Neuronal stem cell (in vitro differentiated cells): ENCODE measurements at regions not wholly inside any gene's neighbourhood (a gene's known extent, or its start where the extent isn't known, plus 50 kb on each side); places are given as distances from the start of the nearest gene placed in this dataset.

Source experiments
- DNase-seq: peaks from one replicate; pipeline ENCODE4 v3.0.0-alpha.2; 2013; ENCODE audit warnings: low spot score
- H2AFZ ChIP-seq: one replicate; pipeline ENCODE4 v1.6.1; 2013; ENCODE audit warnings: mild to moderate bottlenecking, low read length, inconsistent platforms
- H2AK5ac ChIP-seq: 2 replicates; pipeline ENCODE4 v1.6.1; 2013; ENCODE audit warnings: low read depth, mild to moderate bottlenecking, inconsistent platforms, low read length, moderate library complexity, mixed read lengths
- H2BK120ac ChIP-seq: 2 replicates; pipeline ENCODE4 v1.6.1; 2013; ENCODE audit warnings: low read depth, mild to moderate bottlenecking, inconsistent platforms, low read length, moderate library complexity, mixed read lengths
- H2BK12ac ChIP-seq: one replicate; pipeline ENCODE4 v1.6.1; 2013; ENCODE audit warnings: low read length, inconsistent platforms
- H2BK15ac ChIP-seq: 2 replicates; pipeline ENCODE4 v1.6.1; 2013; ENCODE audit warnings: mild to moderate bottlenecking, low read length, inconsistent platforms, mixed read lengths
- H2BK5ac ChIP-seq: one replicate; pipeline ENCODE4 v1.6.1; 2013; ENCODE audit warnings: inconsistent platforms, mild to moderate bottlenecking, low read length, moderate library complexity
- H3K14ac ChIP-seq: one replicate; pipeline ENCODE4 v1.6.1; 2013; ENCODE audit warnings: low read length, inconsistent platforms
- H3K18ac ChIP-seq: 2 replicates; pipeline ENCODE4 v1.6.1; 2013; ENCODE audit warnings: low read length, inconsistent platforms
- H3K23ac ChIP-seq: 2 replicates; pipeline ENCODE4 v1.6.1; 2013; ENCODE audit warnings: low read depth, mild to moderate bottlenecking, mixed read lengths, low read length, inconsistent platforms; ENCODE audit not compliant: poor library complexity
- H3K27ac ChIP-seq: replicated peaks from 3 replicates; pipeline ENCODE4 v1.5.1; 2013; ENCODE audit warnings: low read length, inconsistent platforms
- H3K27me3 ChIP-seq, 3 experiments: 2 replicates each; pipeline ENCODE4 v1.6.1; 2013; ENCODE audit warnings: low read length in 3 of 3, mild to moderate bottlenecking in 2 of 3, inconsistent platforms in 1 of 3, low read depth in 1 of 3, mixed read lengths in 1 of 3, moderate library complexity in 1 of 3; ENCODE audit not compliant: control insufficient read depth in 3 of 3, insufficient read depth in 3 of 3
- H3K36me3 ChIP-seq, 2 donors: replicated peaks in 1 of 2; 2 replicates each; pipeline ENCODE4 v1.6.1; 2013; ENCODE audit warnings: low read length in 2 of 2; ENCODE audit not compliant: control insufficient read depth in 2 of 2, insufficient read depth in 2 of 2
- H3K4ac ChIP-seq: 2 replicates; pipeline ENCODE4 v1.6.1; 2013; ENCODE audit warnings: inconsistent platforms, mild to moderate bottlenecking, low read length, moderate library complexity
- H3K4me1 ChIP-seq, 2 donors: 1 replicate in 1 of 2; 2 replicates in 1 of 2; pipeline ENCODE4 v1.6.1; 2013; ENCODE audit warnings: low read length in 2 of 2, low read depth in 1 of 2; ENCODE audit not compliant: control insufficient read depth in 2 of 2, insufficient read depth in 1 of 2
- H3K4me2 ChIP-seq: one replicate; pipeline ENCODE4 v1.6.1; 2013; ENCODE audit warnings: mild to moderate bottlenecking, low read length, inconsistent platforms; ENCODE audit not compliant: insufficient read depth, poor library complexity, severe bottlenecking
- H3K4me3 ChIP-seq, 2 donors: 2 replicates each; pipeline ENCODE4 v1.5.1; 2013; ENCODE audit warnings: low read length in 2 of 2, mild to moderate bottlenecking in 2 of 2, inconsistent platforms in 1 of 2, moderate library complexity in 1 of 2
- H3K79me1 ChIP-seq: one replicate; pipeline ENCODE4 v1.6.1; 2013; ENCODE audit warnings: low read depth, mild to moderate bottlenecking, inconsistent platforms, low read length, moderate library complexity
- H3K9ac ChIP-seq: one replicate; pipeline ENCODE4 v1.6.1; 2013; ENCODE audit warnings: mild to moderate bottlenecking, low read depth, low read length, inconsistent platforms; ENCODE audit not compliant: poor library complexity
- H3K9me3 ChIP-seq, 2 donors: replicated peaks in 1 of 2; 2 replicates each; pipeline versions ENCODE3 to v1.6.1; 2013; ENCODE audit warnings: low read length in 2 of 2, mild to moderate bottlenecking in 2 of 2, inconsistent platforms in 1 of 2, low read depth in 1 of 2, mixed read lengths in 1 of 2, moderate library complexity in 1 of 2; ENCODE audit not compliant: control insufficient read depth in 2 of 2, insufficient read depth in 1 of 2
- H4K8ac ChIP-seq: one replicate; pipeline ENCODE4 v1.6.1; 2013; ENCODE audit warnings: low read depth, mild to moderate bottlenecking, inconsistent platforms, low read length, moderate library complexity
- H4K91ac ChIP-seq: one replicate; pipeline ENCODE4 v1.6.1; 2013; ENCODE audit warnings: low read length, low read depth, mild to moderate bottlenecking, inconsistent platforms; ENCODE audit not compliant: poor library complexity
- WGBS, 2 donors: extraction: QIAGEN DNeasy Blood & Tissue Kit; methylation state at CpG; one replicate each; pipeline ENCODE4 v1.1.7; 2013; ENCODE audit warnings: missing lambda C conversion rate in 2 of 2, mixed read lengths in 1 of 2; ENCODE audit not compliant: insufficient read length in 2 of 2, insufficient replicate concordance in 1 of 2; ENCODE audit errors: extremely low coverage in 2 of 2; 5-methylcytosine and 5-hydroxymethylcytosine counted together

DNA sequence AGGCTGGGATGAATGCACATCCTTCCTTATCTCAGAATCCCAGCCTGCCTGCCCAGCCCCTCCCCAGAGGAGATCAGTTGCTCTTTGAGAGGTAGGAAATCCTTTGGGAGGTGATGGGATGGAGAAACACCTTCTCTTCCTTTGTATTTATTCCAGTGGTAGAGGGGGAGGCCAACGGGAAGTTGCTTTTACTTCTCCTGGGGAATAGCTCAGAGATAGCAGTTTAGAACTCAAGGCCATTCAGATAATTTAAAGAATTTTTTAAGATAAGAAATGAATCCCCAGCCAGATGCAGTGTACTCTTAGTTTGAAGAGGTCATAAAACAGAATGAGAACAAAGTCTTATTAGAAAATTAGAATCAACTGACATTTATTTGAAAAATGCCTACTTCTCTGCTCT lies 67.4 kb upstream of the PPM1B start:
- H3K27me3 ChIP-seq = peaks cover 0 to 2% (median 2%) of the 10 kb centered on the region in 3 experiments
- no peaks in the 10 kb centered on the region for H3K36me3 ChIP-seq
- H3K9ac ChIP-seq = no peak overlapping the region
- no peaks in the 10 kb centered on the region for H3K9me3 ChIP-seq
- no peak overlapping the region for H3K4me3 ChIP-seq
- no peak overlapping the region for H2BK120ac ChIP-seq
- no peak overlapping the region for H3K27ac ChIP-seq
- H3K4me1 ChIP-seq = peaks cover 0 to 4% of the 10 kb centered on the region in 2 donors
- DNase-seq = no peak
- H2AK5ac ChIP-seq = no peak overlapping the region
- H3K23ac ChIP-seq = no peak overlapping the region
- H4K8ac ChIP-seq = no peak overlapping the region
- H3K14ac ChIP-seq = no peak overlapping the region
- H3K4ac ChIP-seq = no peak overlapping the region
- H3K4me2 ChIP-seq = no peak overlapping the region
- H4K91ac ChIP-seq = no peak overlapping the region
- H3K79me1 ChIP-seq = no peaks in the 10 kb centered on the region
- H3K18ac ChIP-seq = no peak overlapping the region
- H2AFZ ChIP-seq = no peak overlapping the region
- no CpG with 5 or more reads among the region's 1 CpG for WGBS, 2 donors
- no peak overlapping the region for H2BK15ac ChIP-seq
- no peak overlapping the region for H2BK12ac ChIP-seq
- no peak overlapping the region for H2BK5ac ChIP-seq

- Histone ChIP-seq H3K9me3 (no peaks in the 10 kb centered on the region), H3K23ac (no peak overlapping the region), H3K79me1 (no peaks in the 10 kb centered on the region), H2AK5ac (no peak overlapping the region), H2AFZ (peak overlapping the region; percentile 7), H2BK12ac (no peak overlapping the region), H2BK15ac (no peak overlapping the region), H3K9ac (no peak overlapping the region), H2BK120ac (no peak overlapping the region), H3K4me2 (no peak overlapping the region), H4K91ac (no peak overlapping the region), H3K18ac (no peak overlapping the region), H3K36me3 (no peaks in the 10 kb centered on the region), H3K27me3 (peaks cover 0 to 4% (median 2%) of the 10 kb centered on the region in 3 experiments), H3K4me3 (no peak overlapping the region), H4K8ac (no peak overlapping the region), H3K4ac (no peak overlapping the region), H3K27ac (no peak overlapping the region), H2BK5ac (no peak overlapping the region), H3K14ac (no peak overlapping the region), H3K4me1 (peaks cover 0 to 4% of the 10 kb centered on the region in 2 donors)
- WGBS, 2 donors = no CpG with 5 or more reads among the region's 8 CpGs
- DNase-seq = no peak
These were observed 65.7 kb upstream of the PPM1B start for GRCh38 chr2:44102790-44103562.

GRCh38 chr2:44103639-44104038 lies 65.0 kb upstream of the PPM1B start:
- no peak overlapping the region for H2BK12ac ChIP-seq
- H3K4me2 ChIP-seq = no peak overlapping the region
- H3K9me3 ChIP-seq = no peaks in the 10 kb centered on the region
- H3K79me1 ChIP-seq = no peaks in the 10 kb centered on the region
- H2BK120ac ChIP-seq = no peak overlapping the region
- H3K18ac ChIP-seq = no peak overlapping the region
- H3K23ac ChIP-seq = no peak overlapping the region
- H3K27me3 ChIP-seq = peaks cover 0 to 5% (median 2%) of the 10 kb centered on the region in 3 experiments
- no peak overlapping the region for H2AFZ ChIP-seq
- H3K27ac ChIP-seq = no peak overlapping the region
- no CpG with 5 or more reads among the region's 6 CpGs for WGBS, 2 donors
- no peak overlapping the region for H3K9ac ChIP-seq
- H3K4me3 ChIP-seq = peak overlapping the region in 1 of 2 donors; percentile 59
- no peak overlapping the region for H3K14ac ChIP-seq
- H3K36me3 ChIP-seq = no peaks in the 10 kb centered on the region
- H3K4me1 ChIP-seq = peaks cover 0 to 2% of the 10 kb centered on the region in 2 donors
- H4K91ac ChIP-seq = no peak overlapping the region
- no peak overlapping the region for H2BK15ac ChIP-seq
- no peak overlapping the region for H4K8ac ChIP-seq
- DNase-seq = no peak
- H3K4ac ChIP-seq = no peak overlapping the region
- no peak overlapping the region for H2AK5ac ChIP-seq
- no peak overlapping the region for H2BK5ac ChIP-seq

- no peak overlapping the region for H2BK5ac ChIP-seq
- H3K4me3 ChIP-seq = no peak overlapping the region
- no peak overlapping the region for H4K91ac ChIP-seq
- H3K4me1 ChIP-seq = peaks cover 0 to 2% of the 10 kb centered on the region in 2 donors
- no CpG with 5 or more reads among the region's 1 CpG for WGBS, 2 donors
- H3K23ac ChIP-seq = no peak overlapping the region
- H2AFZ ChIP-seq = no peak overlapping the region
- no peaks in the 10 kb centered on the region for H3K9me3 ChIP-seq
- H2BK15ac ChIP-seq = no peak overlapping the region
- H3K4me2 ChIP-seq = no peak overlapping the region
- H2BK120ac ChIP-seq = no peak overlapping the region
- H2AK5ac ChIP-seq = no peak overlapping the region
- no peak overlapping the region for H3K9ac ChIP-seq
- H3K18ac ChIP-seq = no peak overlapping the region
- no peak overlapping the region for H4K8ac ChIP-seq
- H3K27ac ChIP-seq = no peak overlapping the region
- H2BK12ac ChIP-seq = no peak overlapping the region
- no peak overlapping the region for H3K14ac ChIP-seq
- H3K4ac ChIP-seq = no peak overlapping the region
- H3K79me1 ChIP-seq = no peaks in the 10 kb centered on the region
- no peak for DNase-seq
- H3K27me3 ChIP-seq = peaks cover 0 to 5% (median 2%) of the 10 kb centered on the region in 3 experiments
- H3K36me3 ChIP-seq = no peaks in the 10 kb centered on the region
These were observed 63.8 kb upstream of the PPM1B start for GRCh38 chr2:44104855-44105271.
